ENCODE measurements at regions not wholly inside any gene's neighbourhood (a gene's known extent, or its start where the extent isn't known, plus 50 kb on each side); places are given as distances from the start of the nearest gene placed in this dataset.

DNA sequence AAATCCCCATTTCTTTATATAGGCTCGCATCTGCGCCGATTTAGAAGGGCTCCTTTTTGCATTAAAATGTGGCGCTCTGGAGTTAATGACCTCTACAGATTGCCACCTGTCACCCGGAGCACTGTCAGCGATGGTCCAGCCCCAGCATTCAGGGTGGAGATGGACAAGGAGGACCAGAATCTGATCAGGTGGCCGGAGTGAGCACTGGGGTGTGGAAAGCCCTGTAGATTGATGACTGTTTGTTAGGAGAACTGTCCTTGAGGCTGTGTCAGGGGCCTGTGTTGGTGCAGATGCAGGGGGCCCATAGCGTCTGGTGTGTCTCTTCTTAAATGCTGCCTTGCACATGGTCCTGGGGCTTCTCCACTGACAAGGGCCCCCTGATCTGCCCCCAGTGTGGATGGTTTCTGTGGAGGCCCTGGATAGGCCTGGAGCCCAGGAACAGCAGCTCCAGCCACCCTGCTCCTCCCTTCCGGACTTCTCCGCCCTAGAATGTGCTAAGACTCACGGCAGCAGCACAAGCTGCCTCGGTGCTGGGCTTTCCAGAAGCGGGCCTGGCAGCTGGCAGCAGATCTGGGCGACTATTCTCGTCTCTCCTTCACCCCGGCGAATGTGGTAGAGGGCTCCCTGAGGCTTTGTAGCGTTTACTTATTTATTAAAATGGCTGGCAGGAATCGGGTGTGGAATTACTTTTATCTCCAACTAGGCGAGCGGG is 1333.3 kb downstream of the BRD1 start:
- Histone ChIP-seq H3K36me3 (ENCODE audit: control insufficient read depth, insufficient read depth, low read length) (no peaks in the 10 kb centered on the region), H3K4me3 (ENCODE audit: low read depth in 2 of 2, low read length in 2 of 2) (no peak overlapping the region), H3K27me3 (ENCODE audit: control insufficient read depth, insufficient read depth, low read length) (no peaks in the 10 kb centered on the region; the same call in 1 of the 2 replicates), H3K9me3 (ENCODE audit: control insufficient read depth, insufficient read depth, low read depth, low read length) (no peaks in the 10 kb centered on the region), H3K27ac (ENCODE audit: low read length) (no peak overlapping the region), H3K4me1 (ENCODE audit: control insufficient read depth, insufficient read depth, low read length) (no peaks in the 10 kb centered on the region)
- no peak for DNase-seq (ENCODE audit: low read depth, low spot score)
- no TSS peak for BruUV-seq (replicated peaks)
- ChIA-PET POLR2A (no interaction called here), CTCF (no interaction called here)
- TF ChIP-seq TCF7L2 (IDR thresholded peaks at IDR 0.05; ENCODE audit: low read depth, low read length) (no peak), SIN3A (IDR thresholded peaks at IDR 0.05; ENCODE audit: borderline replicate concordance, insufficient read depth, low read depth, low read length) (no peak), CTCF (IDR thresholded peaks at IDR 0.05) (no peak), POLR2AphosphoS5 (IDR thresholded peaks at IDR 0.05; ENCODE audit: low read depth, low read length) (no peak)
- TF ChIP-seq, protein P1, sequence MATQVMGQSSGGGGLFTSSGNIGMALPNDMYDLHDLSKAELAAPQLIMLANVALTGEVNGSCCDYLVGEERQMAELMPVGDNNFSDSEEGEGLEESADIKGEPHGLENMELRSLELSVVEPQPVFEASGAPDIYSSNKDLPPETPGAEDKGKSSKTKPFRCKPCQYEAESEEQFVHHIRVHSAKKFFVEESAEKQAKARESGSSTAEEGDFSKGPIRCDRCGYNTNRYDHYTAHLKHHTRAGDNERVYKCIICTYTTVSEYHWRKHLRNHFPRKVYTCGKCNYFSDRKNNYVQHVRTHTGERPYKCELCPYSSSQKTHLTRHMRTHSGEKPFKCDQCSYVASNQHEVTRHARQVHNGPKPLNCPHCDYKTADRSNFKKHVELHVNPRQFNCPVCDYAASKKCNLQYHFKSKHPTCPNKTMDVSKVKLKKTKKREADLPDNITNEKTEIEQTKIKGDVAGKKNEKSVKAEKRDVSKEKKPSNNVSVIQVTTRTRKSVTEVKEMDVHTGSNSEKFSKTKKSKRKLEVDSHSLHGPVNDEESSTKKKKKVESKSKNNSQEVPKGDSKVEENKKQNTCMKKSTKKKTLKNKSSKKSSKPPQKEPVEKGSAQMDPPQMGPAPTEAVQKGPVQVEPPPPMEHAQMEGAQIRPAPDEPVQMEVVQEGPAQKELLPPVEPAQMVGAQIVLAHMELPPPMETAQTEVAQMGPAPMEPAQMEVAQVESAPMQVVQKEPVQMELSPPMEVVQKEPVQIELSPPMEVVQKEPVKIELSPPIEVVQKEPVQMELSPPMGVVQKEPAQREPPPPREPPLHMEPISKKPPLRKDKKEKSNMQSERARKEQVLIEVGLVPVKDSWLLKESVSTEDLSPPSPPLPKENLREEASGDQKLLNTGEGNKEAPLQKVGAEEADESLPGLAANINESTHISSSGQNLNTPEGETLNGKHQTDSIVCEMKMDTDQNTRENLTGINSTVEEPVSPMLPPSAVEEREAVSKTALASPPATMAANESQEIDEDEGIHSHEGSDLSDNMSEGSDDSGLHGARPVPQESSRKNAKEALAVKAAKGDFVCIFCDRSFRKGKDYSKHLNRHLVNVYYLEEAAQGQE (IDR thresholded peaks at IDR 0.05; ENCODE audit: insufficient read depth in 1 of 2, low read depth in 2 of 2, low read length in 1 of 2) = no peak
- in situ Hi-C loops (cut with HindIII; ENCODE audit: low pct_unique_long_range_greater_than_20kb, low sequenced_read_pairs) = no loop called here
- ATAC-seq = no peak
- intact Hi-C loops (cut with micrococcal nuclease; ENCODE audit: unreplicated experiment) = no loop called here

DNA sequence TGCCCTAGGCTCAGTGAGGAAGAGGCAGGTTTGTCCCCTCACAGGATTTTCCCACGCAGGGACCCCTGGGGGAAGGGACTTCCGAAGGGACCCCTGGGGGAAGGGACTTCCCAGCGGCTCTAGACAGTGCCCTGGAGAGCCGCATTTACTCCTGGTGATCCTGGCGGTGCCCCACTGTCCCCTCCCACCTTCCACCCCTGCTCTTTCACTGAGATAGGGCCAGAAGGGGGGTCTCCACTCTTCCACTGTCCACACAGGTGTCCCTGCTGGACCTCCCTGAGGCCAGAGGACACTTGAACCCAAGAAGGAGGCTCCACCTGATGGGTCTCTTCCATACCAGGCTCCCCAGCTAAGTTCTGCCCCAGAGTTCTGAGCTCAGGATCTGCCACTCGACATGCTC is 1333.9 kb downstream of the BRD1 start:
- intact Hi-C loops (cut with micrococcal nuclease; ENCODE audit: unreplicated experiment) (no loop called here), in situ Hi-C loops (cut with HindIII; ENCODE audit: low pct_unique_long_range_greater_than_20kb, low sequenced_read_pairs) (no loop called here)
- H3K4me1 ChIP-seq (ENCODE audit: control insufficient read depth, insufficient read depth, low read length) = no peaks in the 10 kb centered on the region
- H3K27ac ChIP-seq (ENCODE audit: low read length) = no peak overlapping the region
- TF ChIP-seq CTCF (IDR thresholded peaks at IDR 0.05) = no peak
- TF ChIP-seq, protein P1 (IDR thresholded peaks at IDR 0.05; ENCODE audit: insufficient read depth in 1 of 2, low read depth in 2 of 2, low read length in 1 of 2) = no peak
- TF ChIP-seq SIN3A (IDR thresholded peaks at IDR 0.05; ENCODE audit: borderline replicate concordance, insufficient read depth, low read depth, low read length) = no peak
- TF ChIP-seq POLR2AphosphoS5 (IDR thresholded peaks at IDR 0.05; ENCODE audit: low read depth, low read length) = no peak
- TF ChIP-seq TCF7L2 (IDR thresholded peaks at IDR 0.05; ENCODE audit: low read depth, low read length) = no peak
- no peaks in the 10 kb centered on the region for H3K36me3 ChIP-seq (ENCODE audit: control insufficient read depth, insufficient read depth, low read length)
- BruUV-seq (replicated peaks) = no TSS peak
- H3K27me3 ChIP-seq (ENCODE audit: control insufficient read depth, insufficient read depth, low read length) = no peaks in the 10 kb centered on the region; the same call in 1 of the 2 replicates
- no peak overlapping the region for H3K4me3 ChIP-seq (ENCODE audit: low read depth in 2 of 2, low read length in 2 of 2)
- H3K9me3 ChIP-seq (ENCODE audit: control insufficient read depth, insufficient read depth, low read depth, low read length) = no peaks in the 10 kb centered on the region
- DNase-seq (ENCODE audit: low read depth, low spot score) (no peak), ATAC-seq (no peak)
- CTCF ChIA-PET = interaction anchor here (0.6 kb wide), 1 partner anchor 896 kb away, joined by 8 read pairs; no protein-coding TSS in a partner anchor
- POLR2A ChIA-PET = no interaction called here

All from Panc1 (cell line).